Activated naive CD4-positive, alpha-beta T cell treated with anti-CD3 and anti-CD28 coated beads, Interleukin-2, amount 10 ng/mL, durations not matched to agents 7 days and 5 days (primary cell): ENCODE measurements at regions not wholly inside any gene's neighbourhood (a gene's known extent, or its start where the extent isn't known, plus 50 kb on each side); places are given as distances from the start of the nearest gene placed in this dataset.

Source experiments
- CTCF ChIA-PET: fragments of 350-600 bp; sonication (Branson Sonifier 250); formaldehyde crosslinking; loops from one replicate; lab custom pipeline; 2021; ENCODE audit warnings: antibody characterized with exemption; lab: Charles Lee
- DNase-seq: peaks from one replicate; pipeline ENCODE4 v3.0.0-alpha.2; 2020
- H3K27ac Mint-ChIP-seq: one replicate; pipeline ENCODE4 v1.8.0; 2021; ENCODE audit warnings: mild to moderate bottlenecking, moderate library complexity, mixed read lengths
- H3K27me3 Mint-ChIP-seq: one replicate; pipeline ENCODE4 v1.8.0; 2021; ENCODE audit warnings: mild to moderate bottlenecking, mixed read lengths
- H3K36me3 Mint-ChIP-seq: one replicate; pipeline ENCODE4 v1.8.0; 2021; ENCODE audit warnings: mixed read lengths
- H3K4me1 Mint-ChIP-seq: one replicate; pipeline ENCODE4 v1.8.0; 2021; ENCODE audit warnings: mixed read lengths
- H3K4me3 Mint-ChIP-seq: one replicate; pipeline ENCODE4 v1.8.0; 2021; ENCODE audit warnings: mild to moderate bottlenecking, moderate library complexity, mixed read lengths
- H3K9me3 Mint-ChIP-seq: one replicate; pipeline ENCODE4 v1.8.0; 2021; ENCODE audit warnings: mixed read lengths

- Mint-ChIP-seq H3K4me3 (no peak overlapping the region), H3K9me3 (peaks cover 4% of the 10 kb centered on the region), H3K36me3 (no peaks in the 10 kb centered on the region), H3K4me1 (no peaks in the 10 kb centered on the region), H3K27ac (no peak overlapping the region), H3K27me3 (peaks cover 6% of the 10 kb centered on the region)
- DNase-seq = no peak
- CTCF ChIA-PET = no interaction called here
Measured at GRCh38 chr3:144141074-144141473, 169.5 kb downstream of the DIPK2A start.

- peaks cover 6% of the 10 kb centered on the region for H3K27me3 Mint-ChIP-seq
- no peaks in the 10 kb centered on the region for H3K4me1 Mint-ChIP-seq
- no peak overlapping the region for H3K27ac Mint-ChIP-seq
- peaks cover 4% of the 10 kb centered on the region for H3K9me3 Mint-ChIP-seq
- no peaks in the 10 kb centered on the region for H3K36me3 Mint-ChIP-seq
- CTCF ChIA-PET = no interaction called here
- no peak overlapping the region for H3K4me3 Mint-ChIP-seq
- DNase-seq = no peak
Measured at GRCh38 chr3:144141496-144141895, 169.9 kb downstream of the DIPK2A start.

- no peak overlapping the region for H3K27ac Mint-ChIP-seq
- no peaks in the 10 kb centered on the region for H3K9me3 Mint-ChIP-seq
Measured at GRCh38 chr3:144142151-144142840, 170.7 kb downstream of the DIPK2A start.

DNA sequence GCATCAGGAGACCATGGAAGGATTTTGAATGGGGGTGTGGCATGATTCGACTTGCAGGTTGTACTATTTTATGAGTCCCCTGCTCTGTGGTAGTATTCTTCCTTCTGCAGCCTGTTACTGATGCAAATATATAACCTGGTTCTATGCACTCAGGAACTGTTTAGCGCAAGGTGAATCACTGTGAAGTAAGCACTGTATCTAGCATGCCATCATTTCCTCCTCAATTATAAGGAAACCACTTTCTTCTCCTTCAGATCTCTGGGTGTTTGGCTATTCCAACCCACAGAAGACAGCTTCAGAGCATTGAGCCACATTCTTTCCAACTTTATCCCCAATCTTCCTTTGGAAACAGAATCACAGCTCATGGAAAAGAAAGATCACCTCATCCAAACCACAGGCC, 176.7 kb downstream of the DIPK2A start:
- no peak for DNase-seq
- Mint-ChIP-seq H3K27me3 (no peaks in the 10 kb centered on the region), H3K4me3 (no peak overlapping the region), H3K4me1 (no peaks in the 10 kb centered on the region), H3K27ac (no peak overlapping the region), H3K9me3 (no peaks in the 10 kb centered on the region), H3K36me3 (no peaks in the 10 kb centered on the region)
- CTCF ChIA-PET = no interaction called here

More at GRCh38 chr3:144142151-144142840, 170.7 kb downstream of the DIPK2A start:
- no peak for DNase-seq
- Mint-ChIP-seq H3K4me3 (no peak overlapping the region), H3K27me3 (peaks cover 6% of the 10 kb centered on the region), H3K4me1 (no peaks in the 10 kb centered on the region), H3K36me3 (no peaks in the 10 kb centered on the region)
- CTCF ChIA-PET = no interaction called here

DNA sequence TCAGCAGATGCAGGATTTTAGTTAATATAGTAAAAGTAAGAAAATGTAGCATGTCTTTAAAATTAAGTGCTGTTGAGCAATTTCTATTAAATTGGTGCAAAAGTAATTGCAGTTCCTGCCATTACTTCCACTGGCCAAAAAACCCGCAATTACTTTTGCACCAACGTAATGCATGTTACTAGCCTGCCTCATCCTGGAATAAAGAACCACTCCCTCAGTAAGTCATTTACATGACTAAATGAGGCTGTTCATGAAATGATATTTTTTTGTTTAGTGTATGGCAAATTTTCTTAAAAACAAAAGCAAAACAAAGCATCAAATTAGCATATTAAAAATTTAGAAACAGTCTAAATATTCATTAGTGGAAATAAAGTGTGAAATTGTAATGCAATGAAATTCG, 180.4 kb downstream of the DIPK2A start:
- Mint-ChIP-seq H3K27me3 (no peaks in the 10 kb centered on the region), H3K9me3 (no peaks in the 10 kb centered on the region), H3K4me3 (no peak overlapping the region), H3K27ac (no peak overlapping the region), H3K36me3 (no peaks in the 10 kb centered on the region), H3K4me1 (no peaks in the 10 kb centered on the region)
- CTCF ChIA-PET = no interaction called here
- DNase-seq = no peak

- no peak overlapping the region for H3K4me3 Mint-ChIP-seq
- H3K27me3 Mint-ChIP-seq = no peaks in the 10 kb centered on the region
- no peak overlapping the region for H3K27ac Mint-ChIP-seq
- no peak for DNase-seq
- H3K9me3 Mint-ChIP-seq = no peaks in the 10 kb centered on the region
- H3K4me1 Mint-ChIP-seq = no peaks in the 10 kb centered on the region
- CTCF ChIA-PET = no interaction called here
- no peaks in the 10 kb centered on the region for H3K36me3 Mint-ChIP-seq
Measured at GRCh38 chr3:144160627-144161026, 189.0 kb downstream of the DIPK2A start.

GRCh38 chr3:144162042-144162441, 190.4 kb downstream of the DIPK2A start:
- no peaks in the 10 kb centered on the region for H3K27me3 Mint-ChIP-seq
- CTCF ChIA-PET = no interaction called here
- H3K4me1 Mint-ChIP-seq = no peaks in the 10 kb centered on the region
- no peak for DNase-seq
- H3K36me3 Mint-ChIP-seq = no peaks in the 10 kb centered on the region
- no peak overlapping the region for H3K4me3 Mint-ChIP-seq
- no peaks in the 10 kb centered on the region for H3K9me3 Mint-ChIP-seq
- no peak overlapping the region for H3K27ac Mint-ChIP-seq

- no peak overlapping the region for H3K27ac Mint-ChIP-seq
- no peak overlapping the region for H3K4me3 Mint-ChIP-seq
- no peaks in the 10 kb centered on the region for H3K4me1 Mint-ChIP-seq
- no peaks in the 10 kb centered on the region for H3K36me3 Mint-ChIP-seq
- CTCF ChIA-PET = no interaction called here
- H3K27me3 Mint-ChIP-seq = no peaks in the 10 kb centered on the region
- H3K9me3 Mint-ChIP-seq = no peaks in the 10 kb centered on the region
- DNase-seq = no peak
Measured at GRCh38 chr3:144164352-144164751, 192.7 kb downstream of the DIPK2A start.

GRCh38 chr3:144165482-144165881, 193.9 kb downstream of the DIPK2A start:
- H3K36me3 Mint-ChIP-seq = no peaks in the 10 kb centered on the region
- no peaks in the 10 kb centered on the region for H3K9me3 Mint-ChIP-seq
- H3K4me3 Mint-ChIP-seq = no peak overlapping the region
- DNase-seq = no peak
- H3K27me3 Mint-ChIP-seq = no peaks in the 10 kb centered on the region
- no peak overlapping the region for H3K27ac Mint-ChIP-seq
- CTCF ChIA-PET = no interaction called here
- no peaks in the 10 kb centered on the region for H3K4me1 Mint-ChIP-seq

DNA sequence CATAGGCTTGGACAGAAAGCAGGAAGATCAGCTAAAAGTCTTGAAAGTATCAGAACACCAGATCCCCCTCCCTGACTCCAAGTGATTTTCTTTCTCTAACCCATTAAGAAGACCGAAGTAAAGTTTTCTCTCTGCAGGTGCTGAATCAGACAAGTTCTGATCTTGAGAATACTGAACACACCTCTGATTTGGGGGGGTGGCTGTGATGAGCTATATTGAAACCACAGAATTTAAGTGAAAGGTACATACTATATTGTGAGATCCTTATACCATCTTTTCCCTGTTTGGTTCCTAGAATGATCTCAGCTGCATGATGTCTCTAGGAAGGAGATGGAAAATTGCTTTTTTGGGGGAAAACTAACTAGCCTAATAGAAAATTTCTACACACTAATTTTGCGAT, 196.0 kb downstream of the DIPK2A start:
- Mint-ChIP-seq H3K36me3 (no peaks in the 10 kb centered on the region), H3K27ac (no peak overlapping the region), H3K27me3 (no peaks in the 10 kb centered on the region), H3K9me3 (no peaks in the 10 kb centered on the region), H3K4me3 (no peak overlapping the region), H3K4me1 (no peaks in the 10 kb centered on the region)
- no peak for DNase-seq
- CTCF ChIA-PET = no interaction called here

DNA sequence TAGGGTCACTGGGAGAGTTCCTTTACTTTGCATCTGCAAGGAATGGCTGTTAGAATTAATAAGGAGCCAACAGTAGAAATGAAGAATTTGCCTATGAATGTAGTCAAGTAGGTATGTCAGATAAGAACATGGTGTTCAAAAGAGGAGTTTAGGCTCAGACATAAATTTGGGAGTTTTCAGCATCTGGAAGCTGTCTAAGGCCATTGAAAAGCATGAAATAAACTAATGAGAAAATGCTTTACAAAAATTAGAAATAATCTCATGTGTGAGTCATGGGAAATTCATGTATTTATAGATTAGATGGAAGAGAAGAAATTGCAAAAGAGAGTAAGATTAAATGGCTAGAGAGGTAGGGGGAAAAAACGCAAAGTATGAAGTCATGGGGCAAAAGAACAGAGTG, 201.9 kb downstream of the DIPK2A start:
- H3K4me1 Mint-ChIP-seq = no peaks in the 10 kb centered on the region

DNA sequence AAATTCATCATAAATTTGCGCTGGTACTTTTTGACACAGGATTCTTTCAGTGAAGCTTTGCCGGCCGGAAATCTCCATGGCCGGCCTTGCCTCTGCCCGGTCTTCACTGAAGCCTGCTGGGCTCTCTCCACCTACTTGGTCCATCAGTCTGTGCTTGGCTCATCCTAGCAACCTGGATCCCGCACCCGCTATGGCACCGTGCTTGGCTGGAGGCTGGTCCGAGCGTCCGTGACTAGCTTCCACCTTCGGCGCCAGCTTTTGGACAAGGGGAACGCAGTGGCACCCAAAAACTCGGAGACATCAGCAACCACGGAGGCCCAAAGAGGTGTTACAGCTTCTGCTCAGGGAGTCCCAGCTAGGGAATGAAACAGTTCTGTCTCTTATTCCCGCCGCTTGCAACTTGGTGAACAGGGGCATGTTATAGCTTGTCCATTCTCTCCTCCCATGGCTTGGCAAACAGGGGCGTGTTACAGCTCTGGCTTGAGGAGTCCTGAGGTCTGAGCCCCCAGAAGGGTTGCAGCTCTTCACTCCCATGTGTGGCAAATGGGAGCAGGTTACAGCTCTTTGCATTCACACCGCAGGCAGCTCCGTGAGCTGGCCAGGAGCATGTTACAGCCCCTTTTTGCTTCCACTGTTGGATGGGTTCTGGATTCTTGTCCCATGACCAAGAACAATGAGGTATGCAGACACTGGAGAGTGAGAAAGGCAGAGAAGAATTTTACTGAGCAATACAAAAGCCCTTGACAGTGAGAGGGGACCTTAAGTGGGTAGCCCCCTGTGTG, 204.2 kb downstream of the DIPK2A start:
- no peaks in the 10 kb centered on the region for H3K4me1 Mint-ChIP-seq
- CTCF ChIA-PET = no interaction called here

More for the DNA sequence above, 201.9 kb downstream of the DIPK2A start:
- no peak for DNase-seq
- H3K27me3 Mint-ChIP-seq = no peaks in the 10 kb centered on the region
- CTCF ChIA-PET = no interaction called here
- H3K4me3 Mint-ChIP-seq = no peak overlapping the region
- H3K9me3 Mint-ChIP-seq = no peaks in the 10 kb centered on the region
- H3K27ac Mint-ChIP-seq = no peak overlapping the region
- no peaks in the 10 kb centered on the region for H3K36me3 Mint-ChIP-seq

DNA sequence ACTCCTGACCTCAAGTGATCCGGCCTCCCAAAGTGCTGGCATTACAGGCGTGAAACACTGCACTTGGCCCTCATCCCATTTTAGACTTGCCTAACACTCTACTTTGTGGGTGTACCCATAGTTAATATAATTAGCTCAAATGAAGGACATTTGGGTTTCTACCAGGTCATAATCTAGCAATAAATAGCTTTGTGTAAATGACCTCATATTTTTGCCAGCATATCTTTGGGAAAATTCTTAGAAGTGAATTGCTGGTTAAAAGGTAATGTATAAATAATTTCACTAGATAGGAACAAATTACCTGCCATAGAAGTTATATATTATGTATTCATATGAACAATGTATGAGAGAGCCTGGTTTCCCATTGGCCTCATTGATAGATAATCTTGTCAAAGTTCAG, 206.0 kb downstream of the DIPK2A start:
- no peak for DNase-seq
- no peaks in the 10 kb centered on the region for H3K9me3 Mint-ChIP-seq
- no peaks in the 10 kb centered on the region for H3K27me3 Mint-ChIP-seq
- CTCF ChIA-PET = no interaction called here
- H3K4me3 Mint-ChIP-seq = no peak overlapping the region
- no peaks in the 10 kb centered on the region for H3K36me3 Mint-ChIP-seq
- H3K27ac Mint-ChIP-seq = no peak overlapping the region
- no peaks in the 10 kb centered on the region for H3K4me1 Mint-ChIP-seq

More for the DNA sequence above, 204.2 kb downstream of the DIPK2A start:
- Mint-ChIP-seq H3K36me3 (no peaks in the 10 kb centered on the region), H3K27ac (no peak overlapping the region), H3K4me3 (no peak overlapping the region), H3K27me3 (no peaks in the 10 kb centered on the region), H3K9me3 (no peaks in the 10 kb centered on the region)
- DNase-seq = no peak

DNA sequence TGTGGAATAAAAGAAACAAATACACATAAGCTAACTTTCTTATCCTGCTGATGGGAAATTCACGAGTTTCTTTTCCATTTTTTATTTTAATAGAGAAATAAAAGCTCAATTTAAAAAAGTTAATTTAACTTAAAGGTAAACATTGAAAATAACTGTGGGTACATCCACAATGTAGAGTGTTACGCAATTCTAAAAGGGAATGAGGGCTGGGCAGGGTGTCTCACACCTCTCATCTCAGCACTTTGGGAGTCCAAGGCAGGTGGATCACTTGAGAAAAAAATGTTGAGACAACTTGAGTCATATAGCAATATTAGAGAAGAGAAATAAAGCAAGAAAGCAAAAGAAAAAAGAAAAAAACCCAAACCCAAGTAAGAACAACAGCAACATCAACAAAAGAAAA, 207.0 kb downstream of the DIPK2A start:
- H3K9me3 Mint-ChIP-seq = no peaks in the 10 kb centered on the region

DNA sequence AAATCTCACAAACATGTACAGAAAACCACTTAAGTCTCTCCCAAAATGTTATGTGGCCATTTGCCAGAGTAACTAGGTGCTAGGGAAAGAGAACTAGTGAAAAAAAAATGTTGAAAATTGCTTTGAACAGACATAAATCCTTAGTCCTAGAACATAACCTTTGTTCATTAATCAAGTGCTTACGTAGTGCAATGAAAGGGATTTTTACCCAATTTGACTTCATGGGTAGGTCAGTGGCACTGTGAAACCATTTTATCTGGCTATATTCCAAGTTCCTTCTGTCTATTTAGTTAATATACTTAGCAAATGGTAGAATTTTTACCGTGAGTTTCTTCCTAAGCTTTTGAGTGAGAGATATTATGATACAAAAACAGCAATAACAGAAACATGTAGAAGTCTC, 209.4 kb downstream of the DIPK2A start:
- CTCF ChIA-PET = no interaction called here
- Mint-ChIP-seq H3K4me1 (no peaks in the 10 kb centered on the region), H3K27me3 (no peaks in the 10 kb centered on the region), H3K27ac (no peak overlapping the region), H3K4me3 (no peak overlapping the region), H3K36me3 (no peaks in the 10 kb centered on the region), H3K9me3 (no peaks in the 10 kb centered on the region)
- no peak for DNase-seq

More for the DNA sequence above, 207.0 kb downstream of the DIPK2A start:
- Mint-ChIP-seq H3K36me3 (no peaks in the 10 kb centered on the region), H3K27me3 (no peaks in the 10 kb centered on the region), H3K27ac (no peak overlapping the region), H3K4me1 (no peaks in the 10 kb centered on the region), H3K4me3 (no peak overlapping the region)
- no peak for DNase-seq
- CTCF ChIA-PET = interaction anchor here (0.9 kb wide), 1 partner anchor 203 kb away, joined by 3 read pairs; no protein-coding TSS in a partner anchor
